HEK293T (cell line): ENCODE measurements at regions not wholly inside any gene's neighbourhood (a gene's known extent, or its start where the extent isn't known, plus 50 kb on each side); places are given as distances from the start of the nearest gene placed in this dataset.

Experiments used
- BHLHE40 ChIP-seq: fragments of 450-650 bp; IDR thresholded peaks from 2 replicates; pipeline ENCODE4 v1.6.1; 2016; ENCODE audit warnings: mild to moderate bottlenecking, moderate library complexity, borderline replicate concordance
- ELF4 ChIP-seq: fragments of 450-650 bp; IDR thresholded peaks from 2 replicates; pipeline ENCODE4 v1.6.1; 2017; ENCODE audit warnings: antibody characterized with exemption
- FOXA1 ChIP-seq: fragments of 450-650 bp; IDR thresholded peaks from 2 replicates; pipeline ENCODE4 v1.6.1; 2016; ENCODE audit warnings: mild to moderate bottlenecking
- FOXK2 ChIP-seq: fragments of 450-650 bp; IDR thresholded peaks from 2 replicates; pipeline ENCODE4 v1.6.1; 2016; ENCODE audit warnings: mild to moderate bottlenecking
- HDGF ChIP-seq: fragments of 450-650 bp; IDR thresholded peaks from 2 replicates; pipeline ENCODE4 v1.6.1; 2017; ENCODE audit warnings: antibody characterized with exemption, borderline replicate concordance
- L3MBTL2 ChIP-seq: fragments of 450-650 bp; conservative IDR thresholded peaks from 2 replicates; pipeline ENCODE4 v1.6.1; 2016; ENCODE audit warnings: mild to moderate bottlenecking
- SP1 ChIP-seq: fragments of 450-650 bp; IDR thresholded peaks from 2 replicates; pipeline ENCODE4 v1.6.1; 2017
- SUZ12 ChIP-seq: fragments of 450-650 bp; IDR thresholded peaks from 2 replicates; pipeline ENCODE4 v1.6.1; 2016; ENCODE audit warnings: mild to moderate bottlenecking
- ZNF384 ChIP-seq: fragments of 450-650 bp; IDR thresholded peaks from 2 replicates; pipeline ENCODE4 v1.6.1; 2016

DNA sequence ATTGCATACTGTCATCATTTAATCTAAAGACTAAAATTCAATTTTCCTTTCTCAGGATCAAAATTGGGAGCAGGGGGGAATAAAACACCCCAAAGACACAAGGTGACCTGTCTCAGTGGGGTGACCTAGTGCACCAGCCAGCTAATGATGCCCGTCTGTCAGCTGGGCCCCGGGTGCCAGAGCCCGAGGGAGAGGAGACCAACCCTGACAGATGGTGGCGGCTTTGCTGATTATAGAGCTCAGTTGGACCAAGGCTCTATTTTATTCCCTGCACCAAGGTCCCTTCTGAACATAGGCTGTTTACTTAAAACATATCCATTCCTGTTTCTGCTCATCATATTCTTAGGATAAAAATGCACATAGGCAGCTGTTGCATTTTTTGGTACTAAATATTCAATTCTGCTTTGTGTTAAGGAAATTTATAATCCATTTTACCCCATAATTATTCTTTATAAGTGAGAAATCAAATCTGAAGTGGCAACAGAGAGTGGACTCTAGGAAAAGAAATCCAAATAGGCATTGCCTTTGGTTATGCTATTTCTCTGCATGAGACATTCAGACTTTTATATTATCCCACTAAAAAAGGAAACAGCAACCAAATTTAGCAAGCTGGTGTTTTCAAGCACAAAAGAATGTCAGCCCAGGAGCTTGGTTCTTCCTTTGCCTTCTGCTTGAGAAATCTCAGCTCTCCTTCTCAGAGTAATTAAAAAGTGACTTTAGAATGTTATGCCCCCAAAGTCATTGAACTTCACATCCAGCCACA, 96.8 kb upstream of the IFNG-AS1 start:
- no peak for TF ChIP-seq L3MBTL2
- no peak for TF ChIP-seq SUZ12
- TF ChIP-seq BHLHE40, result no peak
- no peak for TF ChIP-seq FOXK2
- TF ChIP-seq ELF4, result no peak
- TF ChIP-seq FOXA1, result no peak
- TF ChIP-seq ZNF384, result no peak
- no peak for TF ChIP-seq HDGF
- TF ChIP-seq SP1, result no peak
